Pons (tissue), 1 donor: ENCODE measurements at regions not wholly inside any gene's neighbourhood (a gene's known extent, or its start where the extent isn't known, plus 50 kb on each side); places are given as distances from the start of the nearest gene placed in this dataset.

Source experiments
- DNase-seq: peaks from one replicate; pipeline ENCODE4 v3.0.0-alpha.2; 2016; ENCODE audit warnings: low spot score

GRCh38 chr22:48855013-48855412, 972.7 kb downstream of the BRD1 start:
- DNase-seq: no peak

- DNase-seq: no peak
Observed at GRCh38 chr22:48853627-48854240, 973.9 kb downstream of the BRD1 start.

GRCh38 chr22:48851933-48852549, 975.6 kb downstream of the BRD1 start:
- no peak for DNase-seq

DNA sequence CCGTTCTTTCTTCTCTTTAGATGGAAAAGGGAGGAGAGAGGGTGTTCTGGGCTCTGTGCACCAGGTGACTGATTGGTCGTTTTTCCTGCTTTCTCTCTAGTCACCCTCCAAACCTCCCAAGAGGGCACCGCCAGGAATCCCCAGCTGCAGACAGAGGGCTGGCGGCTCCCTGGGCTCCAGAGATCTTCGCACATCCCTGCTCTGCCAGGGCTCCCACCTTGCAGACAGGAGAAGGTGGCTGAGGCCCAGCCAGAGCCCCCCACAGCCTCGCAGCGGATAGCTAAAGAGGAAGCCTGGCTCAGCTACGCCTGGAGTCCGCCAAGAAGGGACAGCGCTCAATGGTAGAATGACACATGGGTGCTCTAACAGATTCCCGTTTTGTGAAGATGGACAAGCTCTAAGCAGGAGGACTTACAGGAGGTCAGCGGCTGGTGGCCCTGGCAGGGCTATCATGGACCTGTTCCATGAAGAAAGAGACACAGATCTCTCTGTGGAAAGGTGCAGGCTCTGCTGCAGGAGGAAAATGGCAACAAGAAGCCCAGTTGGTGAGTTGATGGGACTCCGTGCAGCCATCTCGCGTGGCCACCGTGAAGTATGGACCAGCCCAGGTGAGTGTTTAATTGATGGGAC, 976.9 kb downstream of the BRD1 start:
- DNase-seq: no peak

DNA sequence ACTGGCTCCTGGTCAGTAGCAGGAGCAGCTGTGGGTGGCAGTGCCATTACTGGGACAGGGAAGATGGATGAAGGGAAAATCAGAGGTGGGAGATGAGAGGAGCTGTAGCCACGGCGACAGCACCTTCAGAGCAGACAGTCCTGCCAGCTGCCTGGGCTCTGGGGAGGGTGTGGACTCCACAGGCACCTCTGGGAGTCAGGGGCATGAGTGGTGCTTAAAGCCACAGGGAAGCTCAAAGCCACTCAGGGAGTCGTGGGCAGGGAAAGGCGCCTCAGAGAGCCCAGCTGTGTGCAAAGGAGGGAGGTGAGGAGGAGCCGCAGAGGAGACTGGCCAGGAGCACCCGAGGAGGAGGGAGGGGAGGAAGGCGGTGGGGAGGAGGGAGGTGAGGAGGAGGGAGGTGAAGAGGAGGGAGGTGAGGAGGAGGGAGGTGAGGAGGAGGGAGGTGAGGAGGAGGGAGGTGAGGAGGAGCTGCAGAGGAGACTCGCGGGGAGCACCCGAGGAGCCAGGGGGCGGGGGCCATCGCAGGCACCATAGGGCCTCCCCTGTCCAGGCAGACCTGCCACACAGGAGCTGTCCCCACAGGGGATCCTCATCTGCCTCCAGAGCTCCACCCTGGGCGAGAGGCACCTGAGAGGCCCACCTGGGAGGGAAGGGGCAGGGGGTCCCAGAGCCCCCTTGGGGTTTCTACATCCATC, 977.6 kb downstream of the BRD1 start:
- no peak for DNase-seq

GRCh38 chr22:48849219-48849912, 978.3 kb downstream of the BRD1 start:
- no peak for DNase-seq

DNA sequence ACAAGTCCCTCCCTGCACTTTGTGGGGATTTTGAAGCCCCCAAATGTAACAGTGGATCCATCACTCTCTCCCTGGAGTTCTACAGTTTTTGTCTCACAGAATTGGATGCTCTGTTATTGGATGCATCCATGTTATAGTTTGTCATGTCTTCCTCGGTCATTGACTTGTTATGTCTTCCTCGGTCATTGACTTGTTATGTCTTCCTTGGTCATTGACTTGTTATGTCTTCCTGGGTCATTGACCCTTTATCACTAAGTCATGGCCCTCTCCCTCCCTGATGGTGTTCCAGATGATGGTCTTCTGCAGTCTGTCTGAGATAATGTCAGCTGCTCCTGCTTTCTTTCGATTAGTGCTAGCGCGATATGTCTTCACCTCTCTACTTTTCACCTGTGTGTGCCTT, 981.5 kb downstream of the BRD1 start:
- no peak for DNase-seq

DNA sequence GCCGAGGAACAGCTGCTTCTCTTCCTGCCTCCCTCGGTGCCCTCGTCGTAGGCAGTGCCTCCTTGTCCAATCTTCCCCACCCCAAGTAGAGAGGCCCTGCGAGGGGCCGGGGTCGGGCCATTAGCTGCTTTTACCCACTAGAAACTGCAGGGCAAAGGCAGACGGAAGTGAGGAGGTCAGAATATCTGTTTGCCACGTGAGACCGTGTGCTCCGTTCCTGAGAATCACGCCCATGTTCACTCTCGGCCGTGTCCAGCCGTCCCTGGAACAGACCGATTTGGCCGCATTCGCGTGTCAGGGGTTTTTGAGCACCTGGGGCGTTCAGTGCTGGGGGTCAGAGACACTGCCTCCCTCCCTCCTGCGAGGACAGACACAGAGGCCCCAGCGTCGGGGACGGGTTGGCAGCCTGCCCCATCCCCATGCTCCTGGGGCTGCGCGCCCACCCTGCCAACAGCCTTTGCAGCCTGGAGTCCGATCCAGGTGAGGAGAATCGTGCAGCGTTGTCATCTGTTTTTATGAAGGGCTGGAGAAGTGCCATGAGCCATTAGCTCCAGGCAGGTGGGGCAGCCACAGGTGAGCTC, 982.2 kb downstream of the BRD1 start:
- no peak for DNase-seq

DNA sequence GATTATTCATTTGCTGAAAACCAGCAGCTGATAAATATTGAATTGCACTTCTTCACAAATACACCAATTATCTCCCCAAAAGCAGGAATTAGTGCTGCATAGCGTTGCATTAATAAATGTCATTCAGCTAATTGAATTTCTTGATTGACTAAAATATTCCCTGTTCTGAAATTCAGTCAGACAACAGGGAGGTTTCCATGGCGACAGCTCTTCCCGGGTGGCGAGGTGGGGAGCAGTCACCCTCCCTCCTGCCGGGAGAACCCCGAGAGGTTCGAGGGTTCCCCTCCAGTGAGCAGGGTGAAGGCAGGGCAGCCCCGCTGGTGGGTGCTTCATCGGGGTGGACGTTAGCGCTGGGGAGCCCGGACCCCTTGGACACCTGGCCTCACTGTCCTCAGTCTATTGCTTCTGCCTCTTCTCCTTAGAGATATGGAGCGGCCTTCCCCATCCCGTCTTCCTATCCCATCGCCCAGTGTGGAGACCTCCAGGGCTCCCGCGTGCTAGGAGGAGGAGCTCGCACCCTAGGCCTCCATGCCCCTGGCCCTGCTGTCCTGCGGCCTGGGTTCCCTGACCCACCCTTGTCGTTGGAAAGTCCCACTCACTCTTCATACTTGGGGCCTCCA, 983.5 kb downstream of the BRD1 start:
- DNase-seq: no peak

DNA sequence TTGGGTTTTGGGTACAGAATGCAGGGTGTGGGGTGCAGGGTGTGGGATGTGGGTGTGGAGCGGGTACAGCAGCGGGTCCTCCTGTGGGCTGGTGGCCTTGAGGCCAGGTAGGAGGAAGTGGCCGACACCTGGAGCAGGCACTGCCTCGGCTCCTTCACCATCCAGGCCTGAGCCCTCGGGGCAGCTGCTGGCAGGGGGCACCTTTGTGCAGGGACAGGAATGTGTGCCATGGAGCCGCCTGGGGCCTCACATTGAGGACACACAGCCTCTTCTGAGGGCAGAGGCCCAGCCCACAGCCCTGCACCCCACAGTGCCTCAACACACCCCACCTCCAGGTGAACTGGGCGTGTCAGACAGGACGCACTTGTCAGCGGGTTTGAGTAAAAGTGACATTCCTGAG, 984.0 kb downstream of the BRD1 start:
- no peak for DNase-seq

- DNase-seq: no peak
Observed at GRCh38 chr22:48842976-48843375, 984.7 kb downstream of the BRD1 start.

DNA sequence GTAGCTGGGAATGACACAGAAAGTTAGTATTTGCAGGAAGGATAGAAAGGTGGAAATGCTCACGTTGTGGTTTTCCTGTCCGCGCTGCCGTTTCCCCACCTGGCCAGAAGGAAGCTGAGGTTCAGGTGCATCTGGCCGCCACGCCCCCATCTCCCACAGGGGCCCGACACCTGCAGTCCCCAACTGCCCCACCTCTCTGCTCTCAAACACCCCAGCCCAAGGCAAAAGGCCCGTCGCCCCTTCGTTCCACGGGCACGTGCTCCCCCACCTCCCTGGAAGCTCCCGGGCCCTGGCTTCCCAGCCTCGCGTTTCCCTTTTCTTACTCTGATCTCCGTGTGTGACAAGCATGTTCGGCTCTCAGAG, 985.1 kb downstream of the BRD1 start:
- no peak for DNase-seq

DNA sequence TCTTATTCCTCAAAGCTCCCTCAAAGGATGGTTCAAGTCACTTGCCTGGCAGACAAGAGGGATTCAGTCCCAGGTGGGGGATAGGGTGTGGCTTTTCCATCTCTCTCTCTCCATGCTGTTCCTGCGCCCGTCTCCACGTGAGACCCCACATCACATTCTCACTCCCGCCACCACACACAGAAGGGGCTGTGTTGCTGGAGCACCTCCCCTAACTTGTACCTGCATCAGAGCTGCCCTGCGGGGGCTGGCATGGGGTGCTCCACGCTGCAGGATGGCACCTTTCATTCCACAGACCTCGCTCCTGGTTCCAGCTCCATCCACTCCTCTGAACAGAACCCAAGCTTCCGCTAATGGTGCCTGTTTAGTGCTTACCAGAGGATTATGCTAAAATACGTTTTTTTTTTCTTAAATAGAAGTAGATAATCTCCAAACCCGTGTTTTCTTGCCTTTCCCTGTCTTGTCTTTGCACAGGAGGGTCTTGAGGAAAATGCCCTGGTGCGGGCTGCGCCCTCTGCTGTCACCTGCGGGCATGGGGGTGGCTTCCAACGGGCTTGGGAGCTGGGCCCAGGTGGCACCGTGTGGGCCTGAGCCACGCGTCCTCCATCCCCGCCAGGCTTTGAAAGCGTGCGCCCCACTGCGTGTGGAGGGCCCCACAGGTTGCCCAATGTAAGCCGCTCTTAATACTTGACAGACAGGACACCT, 985.6 kb downstream of the BRD1 start:
- no peak for DNase-seq

DNA sequence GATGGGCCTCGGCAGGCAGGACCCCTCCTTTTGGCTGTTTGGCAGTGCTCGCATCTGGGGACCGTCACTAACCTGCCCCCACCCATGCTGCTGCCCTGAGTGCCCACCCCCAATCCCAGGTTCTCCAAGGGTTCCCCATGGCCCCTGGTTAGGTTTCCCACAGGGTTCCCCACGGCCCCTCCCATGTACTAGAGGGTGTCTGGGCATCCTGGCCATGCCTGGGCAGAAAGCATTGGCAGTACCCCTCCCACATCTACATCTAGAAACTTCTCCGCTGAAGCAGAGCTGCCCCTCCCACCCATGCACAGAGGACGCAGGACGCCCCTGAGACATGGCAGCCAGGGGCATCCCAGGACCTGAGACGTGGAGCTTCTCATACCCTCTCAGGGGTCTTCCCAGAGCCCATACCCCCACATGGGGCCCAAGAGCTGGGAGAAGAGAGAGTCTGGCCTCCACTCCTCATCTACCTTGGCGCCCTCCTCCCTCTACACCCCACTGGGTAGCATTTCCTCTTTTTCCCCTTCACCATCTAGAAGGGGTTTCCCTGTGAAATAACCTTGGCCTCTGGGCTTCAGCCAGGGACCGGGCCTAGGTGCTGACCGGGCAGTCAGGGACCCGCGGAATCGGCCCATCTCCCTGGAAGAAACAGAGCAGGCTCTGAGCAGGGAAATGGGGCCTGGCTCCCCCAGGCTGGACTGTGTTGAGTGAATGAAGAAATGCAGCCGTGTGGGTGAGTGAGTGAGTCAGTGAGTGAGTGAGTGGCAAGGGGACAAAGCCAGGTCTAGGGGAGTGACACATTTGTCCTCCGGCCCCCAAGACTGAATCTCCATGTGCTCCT, 987.3 kb downstream of the BRD1 start:
- no peak for DNase-seq

GRCh38 chr22:48838846-48839730, 988.6 kb downstream of the BRD1 start:
- DNase-seq: no peak

DNA sequence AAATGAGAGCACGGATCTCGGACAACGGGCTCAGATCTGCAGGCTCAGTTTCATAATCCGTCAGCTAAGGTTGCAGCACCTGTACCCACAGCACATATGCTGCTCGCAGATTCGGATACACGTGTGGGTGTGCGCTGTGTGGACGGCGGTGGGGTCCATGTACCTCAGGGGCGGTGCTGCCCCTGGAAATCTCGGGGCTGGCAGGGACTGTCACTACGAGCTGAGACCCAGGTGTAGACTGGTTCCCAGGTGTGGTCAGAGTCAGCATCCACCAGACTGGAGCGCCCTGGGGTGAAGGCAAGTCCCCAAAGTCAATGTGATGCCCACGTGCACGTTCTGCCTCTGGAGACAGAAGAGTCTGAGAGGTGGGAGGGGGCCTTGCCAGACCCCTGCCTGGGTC, 989.3 kb downstream of the BRD1 start:
- no peak for DNase-seq

- DNase-seq: no peak
Observed at GRCh38 chr22:48837341-48837935, 990.2 kb downstream of the BRD1 start.

- no peak for DNase-seq
Observed at GRCh38 chr22:48836673-48837340, 990.9 kb downstream of the BRD1 start.
